ENCODE measurements at regions not wholly inside any gene's neighbourhood (a gene's known extent, or its start where the extent isn't known, plus 50 kb on each side); places are given as distances from the start of the nearest gene placed in this dataset.

- Histone ChIP-seq H3K4me1 (peaks cover 0 to 6% of the 10 kb centered on the region in 2 donors), H3K27me3 (no peaks in the 10 kb centered on the region), H3K4me3 (no peak overlapping the region), H3K9me3 (no peaks in the 10 kb centered on the region), H3K36me3 (no peaks in the 10 kb centered on the region), H3K27ac (no peak overlapping the region)
- no peak for DNase-seq (ENCODE audit: low spot score)
- TF ChIP-seq, protein P1, sequence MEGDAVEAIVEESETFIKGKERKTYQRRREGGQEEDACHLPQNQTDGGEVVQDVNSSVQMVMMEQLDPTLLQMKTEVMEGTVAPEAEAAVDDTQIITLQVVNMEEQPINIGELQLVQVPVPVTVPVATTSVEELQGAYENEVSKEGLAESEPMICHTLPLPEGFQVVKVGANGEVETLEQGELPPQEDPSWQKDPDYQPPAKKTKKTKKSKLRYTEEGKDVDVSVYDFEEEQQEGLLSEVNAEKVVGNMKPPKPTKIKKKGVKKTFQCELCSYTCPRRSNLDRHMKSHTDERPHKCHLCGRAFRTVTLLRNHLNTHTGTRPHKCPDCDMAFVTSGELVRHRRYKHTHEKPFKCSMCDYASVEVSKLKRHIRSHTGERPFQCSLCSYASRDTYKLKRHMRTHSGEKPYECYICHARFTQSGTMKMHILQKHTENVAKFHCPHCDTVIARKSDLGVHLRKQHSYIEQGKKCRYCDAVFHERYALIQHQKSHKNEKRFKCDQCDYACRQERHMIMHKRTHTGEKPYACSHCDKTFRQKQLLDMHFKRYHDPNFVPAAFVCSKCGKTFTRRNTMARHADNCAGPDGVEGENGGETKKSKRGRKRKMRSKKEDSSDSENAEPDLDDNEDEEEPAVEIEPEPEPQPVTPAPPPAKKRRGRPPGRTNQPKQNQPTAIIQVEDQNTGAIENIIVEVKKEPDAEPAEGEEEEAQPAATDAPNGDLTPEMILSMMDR (IDR thresholded peaks at IDR 0.05): no peak
Measured at GRCh38 chr10:21083861-21084260, 186.8 kb upstream of the NEBL start.

- H3K9me3 ChIP-seq: no peaks in the 10 kb centered on the region
- H3K27ac ChIP-seq: no peak overlapping the region
- TF ChIP-seq, protein P1 (IDR thresholded peaks at IDR 0.05): no peak
- H3K36me3 ChIP-seq: no peaks in the 10 kb centered on the region
- no peak for DNase-seq (ENCODE audit: low spot score)
- H3K4me3 ChIP-seq: no peak overlapping the region
- H3K4me1 ChIP-seq: peaks cover 0 to 7% of the 10 kb centered on the region in 2 donors
- H3K27me3 ChIP-seq: no peaks in the 10 kb centered on the region
Measured at GRCh38 chr10:21082206-21082605, 185.1 kb upstream of the NEBL start.

GRCh38 chr10:21080261-21080660, 183.2 kb upstream of the NEBL start:
- Histone ChIP-seq H3K27ac (no peak overlapping the region), H3K36me3 (no peaks in the 10 kb centered on the region), H3K4me3 (no peak overlapping the region), H3K4me1 (peaks cover 0 to 7% of the 10 kb centered on the region in 2 donors), H3K27me3 (no peaks in the 10 kb centered on the region), H3K9me3 (no peaks in the 10 kb centered on the region)
- DNase-seq (ENCODE audit: low spot score): no peak
- TF ChIP-seq, protein P1 (IDR thresholded peaks at IDR 0.05): no peak

DNA sequence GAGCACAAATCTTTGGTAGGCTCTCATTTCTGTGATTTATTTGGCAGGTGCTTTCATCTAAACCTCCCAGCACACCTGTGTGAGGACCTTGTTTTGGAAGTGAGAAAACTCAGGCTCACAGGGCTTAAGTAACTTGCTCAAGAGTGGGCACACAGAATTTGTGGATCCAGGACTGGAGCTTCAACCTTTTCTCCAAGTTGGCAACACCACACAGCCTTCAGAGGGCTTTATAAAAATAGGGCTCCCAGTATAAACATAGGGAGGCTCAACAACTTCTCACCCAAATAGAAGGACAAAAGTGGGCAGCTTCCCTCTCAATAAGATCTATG, 182.2 kb upstream of the NEBL start:
- DNase-seq (ENCODE audit: low spot score): no peak
- Histone ChIP-seq H3K27ac (no peak overlapping the region), H3K36me3 (no peaks in the 10 kb centered on the region), H3K27me3 (no peaks in the 10 kb centered on the region), H3K4me1 (peaks cover 0 to 7% of the 10 kb centered on the region in 2 donors), H3K4me3 (no peak overlapping the region), H3K9me3 (no peaks in the 10 kb centered on the region)
- TF ChIP-seq, protein P1 (IDR thresholded peaks at IDR 0.05): no peak

DNA sequence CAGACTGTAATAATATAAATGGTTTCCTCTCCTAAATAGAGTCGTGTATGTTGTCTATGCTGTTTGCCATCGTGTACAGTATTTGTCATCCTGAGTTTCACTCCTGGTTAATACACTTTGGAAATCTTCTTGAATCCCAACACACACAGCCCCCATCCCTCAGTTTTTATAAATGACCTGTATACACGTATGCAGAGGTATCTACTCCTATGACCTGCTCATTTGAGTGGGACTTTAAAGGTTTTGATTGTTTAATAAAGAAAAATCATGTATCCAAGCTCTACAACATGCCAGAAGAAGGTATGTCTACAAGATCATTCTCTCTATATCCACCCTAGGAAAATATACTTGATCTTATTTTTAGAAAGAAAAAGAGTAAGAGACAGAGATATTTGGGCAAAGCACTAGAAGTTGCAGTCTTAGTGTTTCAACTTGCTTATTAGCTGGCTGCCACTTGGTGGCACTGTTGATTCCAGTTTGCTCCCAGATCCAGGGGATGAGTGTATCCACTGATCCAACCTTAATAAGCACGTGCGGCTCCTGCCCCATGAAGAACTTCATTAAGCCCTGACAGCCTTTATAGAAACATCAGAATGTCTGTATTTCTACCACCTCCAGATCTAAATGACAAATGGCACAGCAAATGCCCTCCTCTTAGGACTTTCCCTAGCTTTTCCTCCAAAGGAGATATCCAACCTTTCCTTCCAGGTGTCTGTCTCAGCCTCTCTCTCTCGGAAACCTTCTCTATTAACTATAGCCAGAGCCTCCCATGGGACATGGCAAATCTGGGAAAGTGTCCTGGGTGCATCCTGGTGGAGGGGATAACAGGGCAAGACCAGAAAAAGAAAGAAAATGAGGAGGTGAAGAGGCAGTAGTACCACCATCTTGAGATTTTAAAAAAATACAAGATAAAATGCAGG, 181.6 kb upstream of the NEBL start:
- TF ChIP-seq, protein P1 (IDR thresholded peaks at IDR 0.05): peak; percentile 66 to 84
- Histone ChIP-seq H3K36me3 (no peaks in the 10 kb centered on the region), H3K4me1 (peaks cover 0 to 7% of the 10 kb centered on the region in 2 donors), H3K27me3 (no peaks in the 10 kb centered on the region), H3K4me3 (no peak overlapping the region), H3K27ac (peak overlapping the region in 1 of 2 donors; percentile 64), H3K9me3 (no peaks in the 10 kb centered on the region)
- peak; percentile 69 for DNase-seq (ENCODE audit: low spot score)

Measured in right atrium auricular region (tissue), 2 donors.